A673 (cell line): ENCODE measurements at regions not wholly inside any gene's neighbourhood (a gene's known extent, or its start where the extent isn't known, plus 50 kb on each side); places are given as distances from the start of the nearest gene placed in this dataset.

Experiments
- BruUV-seq: library from RNA; stranded (reverse); fragments of 400-500 nt; replicated peaks from 2 replicates; lab custom pipeline; 2021; lab: Mats Ljungman, UMichigan
- CTCF ChIA-PET: fragments of 300-600 bp; sonication (Branson Sonifier 250); formaldehyde crosslinking; loops from one replicate; lab custom pipeline; 2022; ENCODE audit warnings: antibody characterized with exemption; lab: Charles Lee
- POLR2A ChIA-PET: fragments of 300-600 bp; sonication (Branson Sonifier 250); formaldehyde crosslinking; loops from one replicate; lab custom pipeline; 2022; ENCODE audit warnings: antibody characterized with exemption; ENCODE audit not compliant: low non-redundant PET; lab: Charles Lee
- DNase-seq: peaks from one replicate; pipeline ENCODE4 v3.0.0-alpha.2; 2015; ENCODE audit warnings: low spot score
- H3K27ac ChIP-seq: fragments of 200-600 bp; sonication (generic); 2 replicates; pipeline ENCODE4 v1.5.1; 2016; ENCODE audit warnings: mixed run types, low read depth, mild to moderate bottlenecking, mixed read lengths, antibody characterized with exemption, low read length; ENCODE audit not compliant: poor library complexity, severe bottlenecking
- H3K27me3 ChIP-seq: fragments of 200-600 bp; sonication (generic); replicated peaks from 2 replicates; pipeline ENCODE4 v1.6.1; 2017; ENCODE audit warnings: mixed run types, low read depth, mild to moderate bottlenecking, mixed read lengths, antibody characterized with exemption, low read length; ENCODE audit not compliant: insufficient read depth, poor library complexity
- H3K36me3 ChIP-seq: fragments of 200-600 bp; sonication (generic); 2 replicates; pipeline ENCODE4 v1.6.1; 2016; ENCODE audit warnings: mixed run types, mild to moderate bottlenecking, mixed read lengths, antibody characterized with exemption, low read length; ENCODE audit not compliant: insufficient read depth, poor library complexity, severe bottlenecking
- H3K4me1 ChIP-seq: fragments of 200-600 bp; sonication (generic); 2 replicates; pipeline ENCODE4 v1.6.1; 2017; ENCODE audit warnings: mixed run types, mild to moderate bottlenecking, mixed read lengths, antibody characterized with exemption, low read length; ENCODE audit not compliant: insufficient read depth, poor library complexity, severe bottlenecking
- H3K4me3 ChIP-seq: fragments of 200-600 bp; sonication (generic); 2 replicates; pipeline ENCODE4 v1.5.1; 2016; ENCODE audit warnings: low read depth, mixed run types, mild to moderate bottlenecking, mixed read lengths, low read length; ENCODE audit not compliant: poor library complexity, severe bottlenecking
- H3K9me3 ChIP-seq: fragments of 200-600 bp; sonication (generic); 2 replicates; pipeline ENCODE4 v1.6.1; 2016; ENCODE audit warnings: mixed run types, low read depth, mild to moderate bottlenecking, mixed read lengths, antibody characterized with exemption, low read length; ENCODE audit not compliant: poor library complexity, severe bottlenecking
- CTCF ChIP-seq: fragments of 300-800, 200-600 bp; sonication (generic); conservative IDR thresholded peaks from 2 replicates; pipeline ENCODE4 v1.5.1; 2017; ENCODE audit warnings: low read depth, mild to moderate bottlenecking, antibody characterized with exemption, low read length, moderate library complexity, mixed read lengths
- EZH2 ChIP-seq: fragments of 200-600 bp; sonication (generic); IDR thresholded peaks from 2 replicates; pipeline ENCODE4 v1.6.1; 2017; ENCODE audit warnings: borderline replicate concordance, low read depth, mild to moderate bottlenecking, mixed read lengths, antibody characterized with exemption, low read length; ENCODE audit not compliant: poor library complexity, severe bottlenecking
- intact Hi-C: fragments of 100-400 bp; cut with micrococcal nuclease; formaldehyde crosslinking; loops from one replicate; pipeline ENCODE4 v1.10.0; 2022; ENCODE audit not compliant: unreplicated experiment

GRCh38 chr13:64962404-64962803 is 2267.7 kb downstream of the PCDH9 start:
- Histone ChIP-seq H3K27ac (no peak overlapping the region), H3K4me3 (no peak overlapping the region), H3K9me3 (no peaks in the 10 kb centered on the region), H3K27me3 (no peaks in the 10 kb centered on the region), H3K4me1 (no peaks in the 10 kb centered on the region), H3K36me3 (no peaks in the 10 kb centered on the region)
- ChIA-PET POLR2A (no interaction called here), CTCF (no interaction called here)
- DNase-seq: no peak
- intact Hi-C loops: no loop called here
- TF ChIP-seq CTCF (no peak), EZH2 (no peak)
- no TSS peak for BruUV-seq

- CTCF ChIA-PET: no interaction called here
These were observed 2270.9 kb downstream of the PCDH9 start for GRCh38 chr13:64959276-64959675.

GRCh38 chr13:64958106-64958505 is 2272.0 kb downstream of the PCDH9 start:
- Histone ChIP-seq H3K36me3 (no peaks in the 10 kb centered on the region), H3K27me3 (no peaks in the 10 kb centered on the region), H3K4me3 (no peak overlapping the region), H3K4me1 (no peaks in the 10 kb centered on the region), H3K27ac (no peak overlapping the region), H3K9me3 (no peaks in the 10 kb centered on the region)
- ChIA-PET POLR2A (no interaction called here), CTCF (no interaction called here)
- BruUV-seq: no TSS peak
- DNase-seq: no peak
- intact Hi-C loops: no loop called here
- TF ChIP-seq CTCF: no peak
- no peak for TF ChIP-seq EZH2

More at GRCh38 chr13:64959276-64959675, 2270.9 kb downstream of the PCDH9 start:
- intact Hi-C loops: no loop called here
- Histone ChIP-seq H3K27ac (no peak overlapping the region), H3K9me3 (no peaks in the 10 kb centered on the region), H3K36me3 (no peaks in the 10 kb centered on the region), H3K27me3 (no peaks in the 10 kb centered on the region), H3K4me1 (no peaks in the 10 kb centered on the region), H3K4me3 (no peak overlapping the region)
- POLR2A ChIA-PET: no interaction called here
- DNase-seq: no peak
- TF ChIP-seq CTCF (no peak), EZH2 (no peak)
- BruUV-seq: no TSS peak
